Panc1 (cell line): ENCODE measurements at regions not wholly inside any gene's neighbourhood (a gene's known extent, or its start where the extent isn't known, plus 50 kb on each side); places are given as distances from the start of the nearest gene placed in this dataset.

Experiments used
- TCF7L2 ChIP-seq: IDR thresholded peaks from 2 replicates; pipeline ENCODE4 v1.6.1; 2011; ENCODE audit warnings: mild to moderate bottlenecking, low read depth, low read length, inconsistent platforms
- TF ChIP-seq, protein P1 (sequence below): fragments of 450-650 bp; IDR thresholded peaks from 2 replicates; pipeline ENCODE4 v1.5.1; 2017; ENCODE audit warnings: mild to moderate bottlenecking
- TF ChIP-seq, protein P2 (sequence below), 2 experiments: IDR thresholded peaks; 2 replicates each; pipeline ENCODE4 v1.6.1; 2011 to 2012; ENCODE audit warnings: low read depth in 2 of 2, control low read depth in 1 of 2, low read length in 1 of 2, mild to moderate bottlenecking in 1 of 2, moderate library complexity in 1 of 2; ENCODE audit not compliant: insufficient read depth in 1 of 2

DNA sequence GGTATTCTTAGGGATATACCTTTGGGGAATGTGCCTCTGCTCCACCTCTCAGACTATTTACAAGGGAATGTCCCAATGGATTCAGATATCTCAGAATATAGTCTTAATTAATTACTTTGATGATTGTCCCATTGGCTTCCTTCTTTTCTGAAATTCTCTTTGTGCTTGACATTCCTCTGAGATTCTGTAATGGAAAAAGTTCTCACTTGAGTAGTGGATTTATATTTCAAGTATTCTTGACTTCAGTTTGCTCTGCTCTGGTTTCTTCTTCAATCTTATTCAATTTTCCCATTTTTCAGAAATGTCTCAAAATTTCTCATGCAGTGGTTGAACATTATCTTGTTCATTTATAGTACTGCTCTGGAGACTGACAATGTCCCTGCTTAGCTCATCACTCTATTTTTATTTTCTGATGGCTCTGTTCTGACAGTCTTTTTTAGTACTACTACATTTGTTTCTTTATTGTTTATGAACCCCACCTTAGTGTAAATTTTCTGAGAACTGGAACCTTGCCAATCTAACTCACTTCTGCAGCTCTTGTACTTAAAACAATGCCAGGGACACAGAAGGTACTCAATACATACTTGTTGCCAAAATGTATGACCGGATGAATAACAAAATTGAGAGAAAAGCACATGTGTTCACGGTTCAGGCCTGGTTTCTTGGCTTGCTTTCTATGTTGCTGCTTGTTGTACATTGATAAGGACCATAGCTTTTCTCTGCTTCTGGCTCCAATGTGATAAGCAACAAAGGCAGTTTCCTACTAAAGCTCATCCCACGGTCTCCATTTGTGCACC lies 471.7 kb downstream of the GASK1B start:
- no peak for TF ChIP-seq TCF7L2
- TF ChIP-seq, protein P1, sequence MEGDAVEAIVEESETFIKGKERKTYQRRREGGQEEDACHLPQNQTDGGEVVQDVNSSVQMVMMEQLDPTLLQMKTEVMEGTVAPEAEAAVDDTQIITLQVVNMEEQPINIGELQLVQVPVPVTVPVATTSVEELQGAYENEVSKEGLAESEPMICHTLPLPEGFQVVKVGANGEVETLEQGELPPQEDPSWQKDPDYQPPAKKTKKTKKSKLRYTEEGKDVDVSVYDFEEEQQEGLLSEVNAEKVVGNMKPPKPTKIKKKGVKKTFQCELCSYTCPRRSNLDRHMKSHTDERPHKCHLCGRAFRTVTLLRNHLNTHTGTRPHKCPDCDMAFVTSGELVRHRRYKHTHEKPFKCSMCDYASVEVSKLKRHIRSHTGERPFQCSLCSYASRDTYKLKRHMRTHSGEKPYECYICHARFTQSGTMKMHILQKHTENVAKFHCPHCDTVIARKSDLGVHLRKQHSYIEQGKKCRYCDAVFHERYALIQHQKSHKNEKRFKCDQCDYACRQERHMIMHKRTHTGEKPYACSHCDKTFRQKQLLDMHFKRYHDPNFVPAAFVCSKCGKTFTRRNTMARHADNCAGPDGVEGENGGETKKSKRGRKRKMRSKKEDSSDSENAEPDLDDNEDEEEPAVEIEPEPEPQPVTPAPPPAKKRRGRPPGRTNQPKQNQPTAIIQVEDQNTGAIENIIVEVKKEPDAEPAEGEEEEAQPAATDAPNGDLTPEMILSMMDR: no peak
- TF ChIP-seq, protein P2, sequence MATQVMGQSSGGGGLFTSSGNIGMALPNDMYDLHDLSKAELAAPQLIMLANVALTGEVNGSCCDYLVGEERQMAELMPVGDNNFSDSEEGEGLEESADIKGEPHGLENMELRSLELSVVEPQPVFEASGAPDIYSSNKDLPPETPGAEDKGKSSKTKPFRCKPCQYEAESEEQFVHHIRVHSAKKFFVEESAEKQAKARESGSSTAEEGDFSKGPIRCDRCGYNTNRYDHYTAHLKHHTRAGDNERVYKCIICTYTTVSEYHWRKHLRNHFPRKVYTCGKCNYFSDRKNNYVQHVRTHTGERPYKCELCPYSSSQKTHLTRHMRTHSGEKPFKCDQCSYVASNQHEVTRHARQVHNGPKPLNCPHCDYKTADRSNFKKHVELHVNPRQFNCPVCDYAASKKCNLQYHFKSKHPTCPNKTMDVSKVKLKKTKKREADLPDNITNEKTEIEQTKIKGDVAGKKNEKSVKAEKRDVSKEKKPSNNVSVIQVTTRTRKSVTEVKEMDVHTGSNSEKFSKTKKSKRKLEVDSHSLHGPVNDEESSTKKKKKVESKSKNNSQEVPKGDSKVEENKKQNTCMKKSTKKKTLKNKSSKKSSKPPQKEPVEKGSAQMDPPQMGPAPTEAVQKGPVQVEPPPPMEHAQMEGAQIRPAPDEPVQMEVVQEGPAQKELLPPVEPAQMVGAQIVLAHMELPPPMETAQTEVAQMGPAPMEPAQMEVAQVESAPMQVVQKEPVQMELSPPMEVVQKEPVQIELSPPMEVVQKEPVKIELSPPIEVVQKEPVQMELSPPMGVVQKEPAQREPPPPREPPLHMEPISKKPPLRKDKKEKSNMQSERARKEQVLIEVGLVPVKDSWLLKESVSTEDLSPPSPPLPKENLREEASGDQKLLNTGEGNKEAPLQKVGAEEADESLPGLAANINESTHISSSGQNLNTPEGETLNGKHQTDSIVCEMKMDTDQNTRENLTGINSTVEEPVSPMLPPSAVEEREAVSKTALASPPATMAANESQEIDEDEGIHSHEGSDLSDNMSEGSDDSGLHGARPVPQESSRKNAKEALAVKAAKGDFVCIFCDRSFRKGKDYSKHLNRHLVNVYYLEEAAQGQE (IDR thresholded peaks at IDR 0.05; ENCODE audit: insufficient read depth in 1 of 2, low read depth in 2 of 2, low read length in 1 of 2): no peak
